ENCODE measurements at regions not wholly inside any gene's neighbourhood (a gene's known extent, or its start where the extent isn't known, plus 50 kb on each side); places are given as distances from the start of the nearest gene placed in this dataset.

GRCh38 chr2:34950797-34951196, 1351.7 kb upstream of the FAM98A start:
- DNase-seq (ENCODE audit: low read depth), result no peak

GRCh38 chr2:34949316-34949715, 1350.2 kb upstream of the FAM98A start:
- no peak for DNase-seq (ENCODE audit: low read depth)

- no peak for DNase-seq (ENCODE audit: low read depth)
Measured at GRCh38 chr2:34936089-34936488, 1337.0 kb upstream of the FAM98A start.

GRCh38 chr2:34912084-34912483, 1313.0 kb upstream of the FAM98A start:
- DNase-seq (ENCODE audit: low read depth), result no peak

GRCh38 chr2:34909992-34910705, 1311.0 kb upstream of the FAM98A start:
- no peak for DNase-seq (ENCODE audit: low read depth)

- DNase-seq (ENCODE audit: low read depth), result no peak
Measured at GRCh38 chr2:34907812-34908211, 1308.7 kb upstream of the FAM98A start.

GRCh38 chr2:34901739-34902138, 1302.6 kb upstream of the FAM98A start:
- DNase-seq (ENCODE audit: low read depth), result no peak

GRCh38 chr2:34899079-34899478, 1300.0 kb upstream of the FAM98A start:
- no peak for DNase-seq (ENCODE audit: low read depth)

- DNase-seq (ENCODE audit: low read depth), result no peak
Measured at GRCh38 chr2:34892766-34893165, 1293.7 kb upstream of the FAM98A start.

- no peak for DNase-seq (ENCODE audit: low read depth)
Measured at GRCh38 chr2:34892256-34892655, 1293.2 kb upstream of the FAM98A start.

- no peak for DNase-seq (ENCODE audit: low read depth)
Measured at GRCh38 chr2:34875091-34875745, 1276.1 kb upstream of the FAM98A start.

GRCh38 chr2:34853646-34854045, 1254.5 kb upstream of the FAM98A start:
- DNase-seq (ENCODE audit: low read depth), result no peak

- no peak for DNase-seq (ENCODE audit: low read depth)
Measured at GRCh38 chr2:34851804-34852203, 1252.7 kb upstream of the FAM98A start.

- DNase-seq (ENCODE audit: low read depth), result no peak
Measured at GRCh38 chr2:34849827-34850226, 1250.7 kb upstream of the FAM98A start.

- DNase-seq (ENCODE audit: low read depth), result no peak
Measured at GRCh38 chr2:34848691-34849090, 1249.6 kb upstream of the FAM98A start.

GRCh38 chr2:34848132-34848531, 1249.0 kb upstream of the FAM98A start:
- no peak for DNase-seq (ENCODE audit: low read depth)

GRCh38 chr2:34844629-34845028, 1245.5 kb upstream of the FAM98A start:
- no peak for DNase-seq (ENCODE audit: low read depth)

- DNase-seq (ENCODE audit: low read depth), result no peak
Measured at GRCh38 chr2:34838408-34838807, 1239.3 kb upstream of the FAM98A start.

- no peak for DNase-seq (ENCODE audit: low read depth)
Measured at GRCh38 chr2:34836361-34836760, 1237.3 kb upstream of the FAM98A start.

- no peak for DNase-seq (ENCODE audit: low read depth)
Measured at GRCh38 chr2:34831096-34831495, 1232.0 kb upstream of the FAM98A start.

- no peak for DNase-seq (ENCODE audit: low read depth)
Measured at GRCh38 chr2:34828481-34828880, 1229.4 kb upstream of the FAM98A start.

- DNase-seq (ENCODE audit: low read depth), result no peak
Measured at GRCh38 chr2:34827398-34827797, 1228.3 kb upstream of the FAM98A start.

GRCh38 chr2:34825686-34826085, 1226.6 kb upstream of the FAM98A start:
- no peak for DNase-seq (ENCODE audit: low read depth)

GRCh38 chr2:34822616-34823015, 1223.5 kb upstream of the FAM98A start:
- DNase-seq (ENCODE audit: low read depth), result no peak
